AG09309 (cell line): ENCODE measurements at regions not wholly inside any gene's neighbourhood (a gene's known extent, or its start where the extent isn't known, plus 50 kb on each side); places are given as distances from the start of the nearest gene placed in this dataset.

Experiments used
- DNase-seq: peaks from one replicate; pipeline ENCODE4 v3.0.0-alpha.2; 2010; ENCODE audit warnings: low read depth
- H3K4me3 ChIP-seq: 2 replicates; pipeline ENCODE4 v1.5.1; 2011; ENCODE audit warnings: mild to moderate bottlenecking, low read depth, low read length, moderate library complexity; ENCODE audit not compliant: control insufficient read depth
- TF ChIP-seq, protein P1 (sequence below): IDR thresholded peaks from 2 replicates; pipeline ENCODE4 v1.5.1; 2011; ENCODE audit warnings: mild to moderate bottlenecking, low read depth, low read length, inconsistent platforms; ENCODE audit not compliant: insufficient read depth, control insufficient read depth; ENCODE audit errors: missing control alignments

DNA sequence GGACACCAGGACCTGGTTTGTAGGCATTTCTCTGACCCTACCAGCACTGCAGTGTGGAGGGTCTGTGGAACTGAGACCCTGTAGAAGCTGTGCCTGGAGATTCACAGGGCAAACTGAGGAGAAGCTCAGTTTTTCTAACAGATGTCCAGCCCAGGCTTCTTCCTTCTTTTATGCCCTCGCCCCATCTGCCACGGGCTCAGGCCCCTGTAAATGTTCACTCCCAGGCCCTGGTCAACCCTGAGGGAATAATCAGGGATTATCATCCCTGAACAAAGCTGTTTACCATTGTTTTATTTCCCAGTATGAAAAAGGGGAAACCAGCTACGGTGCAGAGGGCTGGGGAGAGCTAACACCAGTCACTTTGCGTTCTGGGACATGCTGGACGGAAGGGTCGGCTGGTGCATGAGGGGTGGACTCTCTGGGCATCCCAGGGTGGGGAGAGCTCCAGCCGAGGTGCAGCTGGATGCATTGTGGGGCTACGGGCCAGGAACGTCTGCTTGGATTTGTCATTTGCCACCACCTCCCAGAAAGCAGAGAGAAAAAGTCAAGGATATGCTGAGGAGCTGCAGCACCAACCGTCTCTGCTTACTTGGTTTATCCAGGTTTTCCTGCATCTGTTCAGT lies 183.8 kb downstream of the TFCP2L1 start:
- TF ChIP-seq, protein P1, sequence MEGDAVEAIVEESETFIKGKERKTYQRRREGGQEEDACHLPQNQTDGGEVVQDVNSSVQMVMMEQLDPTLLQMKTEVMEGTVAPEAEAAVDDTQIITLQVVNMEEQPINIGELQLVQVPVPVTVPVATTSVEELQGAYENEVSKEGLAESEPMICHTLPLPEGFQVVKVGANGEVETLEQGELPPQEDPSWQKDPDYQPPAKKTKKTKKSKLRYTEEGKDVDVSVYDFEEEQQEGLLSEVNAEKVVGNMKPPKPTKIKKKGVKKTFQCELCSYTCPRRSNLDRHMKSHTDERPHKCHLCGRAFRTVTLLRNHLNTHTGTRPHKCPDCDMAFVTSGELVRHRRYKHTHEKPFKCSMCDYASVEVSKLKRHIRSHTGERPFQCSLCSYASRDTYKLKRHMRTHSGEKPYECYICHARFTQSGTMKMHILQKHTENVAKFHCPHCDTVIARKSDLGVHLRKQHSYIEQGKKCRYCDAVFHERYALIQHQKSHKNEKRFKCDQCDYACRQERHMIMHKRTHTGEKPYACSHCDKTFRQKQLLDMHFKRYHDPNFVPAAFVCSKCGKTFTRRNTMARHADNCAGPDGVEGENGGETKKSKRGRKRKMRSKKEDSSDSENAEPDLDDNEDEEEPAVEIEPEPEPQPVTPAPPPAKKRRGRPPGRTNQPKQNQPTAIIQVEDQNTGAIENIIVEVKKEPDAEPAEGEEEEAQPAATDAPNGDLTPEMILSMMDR = no peak
- no peak overlapping the region for H3K4me3 ChIP-seq
- no peak for DNase-seq

DNA sequence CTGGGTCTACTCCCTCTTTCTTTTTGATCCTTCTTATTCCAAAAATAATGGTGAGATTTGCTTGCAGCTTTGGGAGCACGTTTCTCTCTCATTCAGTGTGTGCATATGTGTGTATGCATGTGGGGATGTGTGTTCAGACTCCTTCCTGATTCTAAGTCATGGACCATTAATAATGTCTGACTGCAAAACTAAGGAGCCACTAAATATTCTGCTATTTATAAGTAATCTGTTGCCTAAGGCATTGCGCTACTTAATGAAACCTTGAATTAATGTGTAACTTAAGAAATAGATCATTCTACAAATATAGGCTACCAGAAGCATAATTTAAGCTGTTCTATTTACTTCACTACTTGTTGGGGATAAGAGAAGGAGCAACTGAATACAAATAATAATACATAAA lies 182.1 kb downstream of the TFCP2L1 start:
- no peak for DNase-seq
- TF ChIP-seq, protein P1 = no peak
- H3K4me3 ChIP-seq = no peak overlapping the region

DNA sequence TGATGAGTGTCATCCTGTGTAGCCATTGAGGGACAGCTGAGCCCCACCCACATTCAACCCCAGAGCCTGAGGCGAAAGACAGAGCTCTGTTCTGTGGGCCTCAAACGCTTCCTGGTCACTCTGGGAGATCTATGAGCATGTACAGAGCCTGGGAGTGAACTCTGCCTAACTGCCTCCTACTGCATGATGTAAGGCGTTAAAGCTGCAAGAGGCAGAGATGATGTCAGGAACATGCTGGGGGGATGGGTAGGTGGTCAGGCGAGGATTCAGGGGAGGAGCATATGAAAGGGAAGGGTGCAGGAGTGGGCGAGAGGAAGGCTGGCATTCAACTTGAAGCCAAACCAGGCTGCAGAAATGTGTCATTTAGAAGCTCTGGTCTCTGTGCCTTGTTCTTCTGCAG lies 181.0 kb downstream of the TFCP2L1 start:
- no peak overlapping the region for H3K4me3 ChIP-seq
- DNase-seq = no peak
- TF ChIP-seq, protein P1 = no peak

DNA sequence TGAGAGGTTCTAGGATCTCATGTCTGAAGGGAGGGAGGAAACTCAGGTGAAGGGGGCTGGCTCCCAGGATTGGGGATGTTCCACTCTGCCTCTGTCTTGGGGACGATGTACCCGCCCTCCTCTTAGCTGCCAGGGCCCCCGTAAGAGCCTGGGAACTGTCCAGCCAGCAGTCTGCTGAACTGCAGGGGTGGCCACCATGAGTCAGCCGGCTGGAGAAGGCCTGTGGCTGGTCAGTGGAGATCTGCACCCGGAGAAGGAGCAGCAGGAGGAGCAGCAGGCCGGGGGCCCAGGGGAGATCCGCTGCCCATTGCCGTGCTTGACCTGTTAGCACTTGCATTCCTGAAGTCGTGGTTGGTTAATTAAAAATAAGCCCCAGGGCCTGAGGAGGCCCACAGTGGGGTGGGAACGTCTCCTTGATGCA lies 180.3 kb downstream of the TFCP2L1 start:
- DNase-seq = no peak
- TF ChIP-seq, protein P1 = no peak
- no peak overlapping the region for H3K4me3 ChIP-seq

DNA sequence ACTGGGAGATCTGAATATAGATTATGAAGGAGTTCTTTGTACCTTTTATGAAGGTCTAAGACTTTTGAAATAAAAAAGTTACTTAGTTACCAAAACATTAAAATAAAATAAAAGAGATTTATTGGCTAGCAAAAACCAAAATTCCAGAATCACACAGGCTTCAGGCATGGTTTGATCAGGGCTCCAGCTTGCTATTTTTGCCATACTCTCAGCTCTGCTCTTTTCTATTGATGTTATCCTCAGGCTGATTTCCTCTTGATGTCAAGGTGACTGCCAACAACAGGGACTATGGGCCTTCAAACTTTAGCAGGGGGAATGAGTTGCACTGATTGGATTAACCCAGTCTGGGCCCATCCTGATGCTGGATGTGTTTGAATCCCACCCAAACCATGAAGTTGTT lies 174.1 kb downstream of the TFCP2L1 start:
- DNase-seq = no peak

DNA sequence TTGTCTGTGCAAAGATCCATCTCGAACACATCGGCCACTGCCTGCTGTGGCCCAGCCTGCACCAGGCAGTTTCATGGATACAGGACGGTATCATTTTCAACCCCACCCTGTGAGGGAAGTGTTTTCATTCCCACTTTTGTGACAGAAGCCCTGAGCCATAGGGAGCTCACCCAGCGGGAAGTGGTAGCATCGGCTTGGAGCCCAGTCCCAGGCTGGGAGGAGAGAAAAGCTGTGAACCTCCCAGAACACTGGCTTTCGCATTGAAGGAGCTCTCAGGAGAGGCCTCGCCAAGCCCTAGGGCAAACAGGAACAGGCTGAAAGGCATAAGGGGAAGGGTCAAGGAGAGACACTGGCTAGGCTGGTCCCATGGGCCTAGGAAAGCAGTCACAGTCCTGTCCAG lies 166.1 kb downstream of the TFCP2L1 start:
- TF ChIP-seq, protein P1 = no peak
- DNase-seq = no peak
- H3K4me3 ChIP-seq = no peak overlapping the region

More for the DNA sequence above, 174.1 kb downstream of the TFCP2L1 start:
- TF ChIP-seq, protein P1 = no peak
- no peak overlapping the region for H3K4me3 ChIP-seq
